Hepatocyte (in vitro differentiated cells): ENCODE measurements at regions not wholly inside any gene's neighbourhood (a gene's known extent, or its start where the extent isn't known, plus 50 kb on each side); places are given as distances from the start of the nearest gene placed in this dataset.

Source experiments
- DNase-seq: peaks from one replicate; pipeline ENCODE4 v3.0.0-alpha.2; 2016; ENCODE audit warnings: low spot score
- H2AFZ ChIP-seq: fragments of 200-600 bp; sonication (generic); 2 replicates; pipeline ENCODE4 v1.6.0; 2016; ENCODE audit warnings: antibody characterized with exemption, mild to moderate bottlenecking
- H3K27ac ChIP-seq: fragments of 200-600 bp; sonication (generic); 2 replicates; pipeline ENCODE4 v1.5.1; 2016; ENCODE audit warnings: mild to moderate bottlenecking
- H3K27me3 ChIP-seq: fragments of 200-600 bp; sonication (generic); 2 replicates; pipeline ENCODE4 v1.6.1; 2016
- H3K36me3 ChIP-seq: fragments of 200-600 bp; sonication (generic); replicated peaks from 2 replicates; pipeline ENCODE4 v1.5.1; 2016; ENCODE audit warnings: low read depth; ENCODE audit not compliant: insufficient read depth
- H3K4me1 ChIP-seq: fragments of 200-600 bp; sonication (generic); 2 replicates; pipeline ENCODE4 v1.5.1; 2016; ENCODE audit warnings: mild to moderate bottlenecking, moderate library complexity; ENCODE audit not compliant: insufficient read depth
- H3K4me2 ChIP-seq: fragments of 200-600 bp; sonication (generic); 2 replicates; pipeline ENCODE4 v1.6.0; 2016
- H3K4me3 ChIP-seq: fragments of 200-600 bp; sonication (generic); 2 replicates; pipeline ENCODE4 v1.5.1; 2016; ENCODE audit warnings: mild to moderate bottlenecking
- H3K79me2 ChIP-seq: fragments of 200-600 bp; sonication (generic); 2 replicates; pipeline ENCODE4 v1.6.0; 2017; ENCODE audit warnings: mild to moderate bottlenecking
- H3K9me2 ChIP-seq: fragments of 200-600 bp; sonication (generic); replicated peaks from 2 replicates; pipeline ENCODE4 v1.6.0; 2017; ENCODE audit warnings: mild to moderate bottlenecking; ENCODE audit not compliant: insufficient read depth
- H3K9me3 ChIP-seq: fragments of 200-600 bp; sonication (generic); 2 replicates; pipeline ENCODE4 v1.5.1; 2016; ENCODE audit warnings: low read depth, mild to moderate bottlenecking
- H4K20me1 ChIP-seq: fragments of 200-600 bp; sonication (generic); 2 replicates; pipeline ENCODE4 v1.6.0; 2016; ENCODE audit warnings: mild to moderate bottlenecking; ENCODE audit not compliant: insufficient read depth, poor library complexity, severe bottlenecking
- CTCF ChIP-seq: fragments of 200-600 bp; sonication (generic); IDR thresholded peaks from 2 replicates; pipeline ENCODE4 v1.5.1; 2016; ENCODE audit warnings: antibody characterized with exemption, mild to moderate bottlenecking; ENCODE audit not compliant: poor library complexity
- EZH2 ChIP-seq: fragments of 200-600 bp; sonication (generic); IDR thresholded peaks from 2 replicates; pipeline ENCODE4 v1.6.1; 2016; ENCODE audit warnings: antibody characterized with exemption, mild to moderate bottlenecking, borderline replicate concordance
- EZH2phosphoT487 ChIP-seq: fragments of 200-600 bp; sonication (generic); IDR thresholded peaks from one replicate; pipeline ENCODE4 v1.6.1; 2018; ENCODE audit warnings: antibody characterized with exemption, mild to moderate bottlenecking, low read depth, moderate library complexity; ENCODE audit not compliant: unreplicated experiment, severe bottlenecking
- WGBS: methylation state at CpG from one replicate; pipeline ENCODE4 v1.1.6; 2016; ENCODE audit warnings: low lambda C conversion rate; ENCODE audit errors: missing lambda C conversion rate; 5-methylcytosine and 5-hydroxymethylcytosine counted together

GRCh38 chr12:90064852-90065801 lies 356.5 kb upstream of the ATP2B1 start:
- H3K27me3 ChIP-seq = no peaks in the 10 kb centered on the region
- no peak overlapping the region for H3K4me3 ChIP-seq
- H3K9me3 ChIP-seq = no peaks in the 10 kb centered on the region
- no peak for TF ChIP-seq EZH2
- no peak for TF ChIP-seq CTCF
- no peak for TF ChIP-seq EZH2phosphoT487
- WGBS = 55% methylated on average over 4 of the region's 4 CpGs
- no peaks in the 10 kb centered on the region for H3K4me1 ChIP-seq
- no peaks in the 10 kb centered on the region for H3K36me3 ChIP-seq
- no peak overlapping the region for H3K4me2 ChIP-seq
- H3K79me2 ChIP-seq = no peaks in the 10 kb centered on the region
- no peak for DNase-seq
- H3K9me2 ChIP-seq = no peaks in the 10 kb centered on the region
- no peaks in the 10 kb centered on the region for H4K20me1 ChIP-seq
- H3K27ac ChIP-seq = no peak overlapping the region
- H2AFZ ChIP-seq = no peak overlapping the region

GRCh38 chr12:90062799-90063198 lies 354.2 kb upstream of the ATP2B1 start:
- H3K9me3 ChIP-seq = no peaks in the 10 kb centered on the region
- no peak for DNase-seq
- no peak overlapping the region for H3K27ac ChIP-seq
- H3K9me2 ChIP-seq = no peaks in the 10 kb centered on the region
- WGBS = 71% methylated on average over 4 of the region's 4 CpGs
- no peaks in the 10 kb centered on the region for H4K20me1 ChIP-seq
- no peak overlapping the region for H2AFZ ChIP-seq
- TF ChIP-seq EZH2phosphoT487 (no peak), CTCF (no peak), EZH2 (no peak)
- no peaks in the 10 kb centered on the region for H3K4me1 ChIP-seq
- no peaks in the 10 kb centered on the region for H3K36me3 ChIP-seq
- H3K27me3 ChIP-seq = no peaks in the 10 kb centered on the region
- no peak overlapping the region for H3K4me2 ChIP-seq
- no peaks in the 10 kb centered on the region for H3K79me2 ChIP-seq
- H3K4me3 ChIP-seq = no peak overlapping the region

- Histone ChIP-seq H4K20me1 (no peaks in the 10 kb centered on the region), H3K4me1 (no peaks in the 10 kb centered on the region), H3K27me3 (no peaks in the 10 kb centered on the region), H3K36me3 (no peaks in the 10 kb centered on the region), H3K4me2 (no peak overlapping the region), H2AFZ (no peak overlapping the region), H3K27ac (no peak overlapping the region), H3K9me3 (no peaks in the 10 kb centered on the region), H3K9me2 (no peaks in the 10 kb centered on the region), H3K4me3 (no peak overlapping the region), H3K79me2 (no peaks in the 10 kb centered on the region)
- TF ChIP-seq CTCF (no peak), EZH2 (no peak), EZH2phosphoT487 (no peak)
- WGBS = 96% methylated on average over 2 of the region's 2 CpGs
- no peak for DNase-seq
Measured at GRCh38 chr12:90061809-90062208, 353.2 kb upstream of the ATP2B1 start.
